HCT116 (cell line): ENCODE measurements at regions not wholly inside any gene's neighbourhood (a gene's known extent, or its start where the extent isn't known, plus 50 kb on each side); places are given as distances from the start of the nearest gene placed in this dataset.

Experiments
- CEBPB ChIP-seq: IDR thresholded peaks from 2 replicates; pipeline ENCODE4 v1.6.1; 2012; ENCODE audit warnings: low read depth
- CTCF ChIP-seq, 3 experiments: fragments of 200-600 bp in 1 of 3; sonication (generic) in 1 of 3; IDR thresholded peaks in 2 of 3; conservative IDR thresholded peaks in 1 of 3; 2 replicates each; pipeline ENCODE4 v1.5.1; 2012 to 2017; ENCODE audit warnings: low read depth in 2 of 3, low read length in 2 of 3, antibody characterized with exemption in 1 of 3, borderline replicate concordance in 1 of 3, control low read depth in 1 of 3, mild to moderate bottlenecking in 1 of 3, mixed read lengths in 1 of 3, mixed run types in 1 of 3, moderate library complexity in 1 of 3; ENCODE audit not compliant: insufficient read depth in 1 of 3
- EGR1 ChIP-seq: IDR thresholded peaks from 2 replicates; pipeline ENCODE4 v1.6.1; 2012; ENCODE audit warnings: low read depth
- EZH2 ChIP-seq: fragments of 200-600 bp; sonication (generic); IDR thresholded peaks from 2 replicates; pipeline ENCODE4 v1.6.1; 2017; ENCODE audit warnings: antibody characterized with exemption, mixed run types
- FOSL1 ChIP-seq: IDR thresholded peaks from 2 replicates; pipeline ENCODE4 v1.6.1; 2012; ENCODE audit warnings: low read depth
- JUND ChIP-seq: IDR thresholded peaks from 2 replicates; pipeline ENCODE4 v1.6.1; 2012
- MAX ChIP-seq: IDR thresholded peaks from 2 replicates; pipeline ENCODE4 v1.6.1; 2012
- POLR2A ChIP-seq: IDR thresholded peaks from 2 replicates; pipeline ENCODE4 v1.7.0; 2011; ENCODE audit warnings: borderline replicate concordance; ENCODE audit not compliant: insufficient read depth, insufficient read length; ENCODE audit errors: extremely low read depth
- POLR2AphosphoS5 ChIP-seq: IDR thresholded peaks from 2 replicates; pipeline ENCODE4 v1.6.1; 2011; ENCODE audit warnings: mild to moderate bottlenecking, low read depth, low read length, moderate library complexity
- REST ChIP-seq: IDR thresholded peaks from 2 replicates; pipeline ENCODE4 v1.6.1; 2012; ENCODE audit warnings: low read depth
- YY1 ChIP-seq: IDR thresholded peaks from 2 replicates; pipeline ENCODE4 v1.6.1; 2011; ENCODE audit warnings: low read length, low read depth, moderate library complexity, mild to moderate bottlenecking; ENCODE audit not compliant: insufficient replicate concordance; ENCODE audit errors: extremely low read depth
- ZBTB33 ChIP-seq: IDR thresholded peaks from 2 replicates; pipeline ENCODE4 v1.6.1; 2011; ENCODE audit warnings: mild to moderate bottlenecking, low read length, moderate library complexity; ENCODE audit not compliant: insufficient replicate concordance; ENCODE audit errors: extremely low read depth
- ZFX ChIP-seq: fragments of 450-650 bp; IDR thresholded peaks from 2 replicates; pipeline ENCODE4 v1.6.1; 2017
- ZNF274 ChIP-seq: fragments of 200-500 bp; sonication (Bioruptor generic); IDR thresholded peaks from 2 replicates; pipeline ENCODE4 v1.6.1; 2014; ENCODE audit warnings: mild to moderate bottlenecking, low read depth, low read length, inconsistent platforms

GRCh38 chr11:127443297-127443696, 442.7 kb upstream of the KIRREL3 start:
- no peak for TF ChIP-seq CTCF (IDR thresholded peaks at IDR 0.05 in 2 of 3, conservative IDR thresholded peaks at IDR 0.05 in 1 of 3; ENCODE audit: borderline replicate concordance in 1 of 3, insufficient read depth in 1 of 3, low read depth in 2 of 3, low read length in 2 of 3)
- no peak for TF ChIP-seq ZNF274
- no peak for TF ChIP-seq REST
- no peak for TF ChIP-seq YY1
- TF ChIP-seq MAX: no peak
- TF ChIP-seq POLR2A: no peak
- no peak for TF ChIP-seq EGR1
- no peak for TF ChIP-seq EZH2
- TF ChIP-seq POLR2AphosphoS5: no peak
- no peak for TF ChIP-seq ZBTB33
- TF ChIP-seq CEBPB: no peak
- TF ChIP-seq FOSL1: no peak
- no peak for TF ChIP-seq ZFX
- no peak for TF ChIP-seq JUND
